KMS-11 (cell line): ENCODE measurements at regions not wholly inside any gene's neighbourhood (a gene's known extent, or its start where the extent isn't known, plus 50 kb on each side); places are given as distances from the start of the nearest gene placed in this dataset.

ENCODE experiments used
- H2AFZ ChIP-seq: fragments of 200-600 bp; sonication (generic); 2 replicates; pipeline ENCODE4 v1.6.1; 2016; ENCODE audit warnings: antibody characterized with exemption, mixed run types, low read depth
- H3K27ac ChIP-seq: fragments of 200-600 bp; sonication (generic); 2 replicates; pipeline ENCODE4 v1.6.1; 2016; ENCODE audit warnings: mild to moderate bottlenecking, mixed run types
- H3K27me3 ChIP-seq: fragments of 200-600 bp; sonication (generic); 2 replicates; pipeline ENCODE4 v1.6.1; 2017; ENCODE audit warnings: mild to moderate bottlenecking, low read depth, mixed run types, moderate library complexity; ENCODE audit not compliant: insufficient read depth
- H3K36me3 ChIP-seq: fragments of 200-600 bp; sonication (generic); 2 replicates; pipeline ENCODE4 v1.6.1; 2017; ENCODE audit warnings: mild to moderate bottlenecking, mixed run types; ENCODE audit not compliant: insufficient read depth
- H3K4me1 ChIP-seq: fragments of 200-600 bp; sonication (generic); 2 replicates; pipeline ENCODE4 v1.6.1; 2016; ENCODE audit warnings: mild to moderate bottlenecking, low read depth, mixed run types; ENCODE audit not compliant: poor library complexity, severe bottlenecking
- H3K4me2 ChIP-seq: fragments of 200-600 bp; sonication (generic); 2 replicates; pipeline ENCODE4 v1.7.0; 2016; ENCODE audit warnings: mild to moderate bottlenecking, mixed run types
- H3K4me3 ChIP-seq: fragments of 200-600 bp; sonication (generic); IDR thresholded peaks from 2 replicates; pipeline ENCODE4 v1.6.1; 2017; ENCODE audit warnings: low read depth, low read length, mixed read lengths; ENCODE audit not compliant: insufficient read depth
- H3K79me2 ChIP-seq: fragments of 200-600 bp; sonication (generic); 2 replicates; pipeline ENCODE4 v1.6.1; 2016; ENCODE audit warnings: low read depth, mixed run types; ENCODE audit not compliant: insufficient read depth
- H3K9ac ChIP-seq: fragments of 200-600 bp; sonication (generic); 2 replicates; pipeline ENCODE4 v1.6.1; 2016; ENCODE audit warnings: mild to moderate bottlenecking, mixed run types
- H4K20me1 ChIP-seq: fragments of 200-600 bp; sonication (generic); 2 replicates; pipeline ENCODE4 v1.6.1; 2016; ENCODE audit warnings: mild to moderate bottlenecking, mixed run types; ENCODE audit not compliant: insufficient read depth
- TF ChIP-seq, protein P1 (sequence below): fragments of 200-600 bp; sonication (generic); conservative IDR thresholded peaks from 2 replicates; pipeline ENCODE4 v1.6.1; 2017; ENCODE audit warnings: low read depth, mild to moderate bottlenecking, antibody characterized with exemption, low read length, moderate library complexity, mixed read lengths

DNA sequence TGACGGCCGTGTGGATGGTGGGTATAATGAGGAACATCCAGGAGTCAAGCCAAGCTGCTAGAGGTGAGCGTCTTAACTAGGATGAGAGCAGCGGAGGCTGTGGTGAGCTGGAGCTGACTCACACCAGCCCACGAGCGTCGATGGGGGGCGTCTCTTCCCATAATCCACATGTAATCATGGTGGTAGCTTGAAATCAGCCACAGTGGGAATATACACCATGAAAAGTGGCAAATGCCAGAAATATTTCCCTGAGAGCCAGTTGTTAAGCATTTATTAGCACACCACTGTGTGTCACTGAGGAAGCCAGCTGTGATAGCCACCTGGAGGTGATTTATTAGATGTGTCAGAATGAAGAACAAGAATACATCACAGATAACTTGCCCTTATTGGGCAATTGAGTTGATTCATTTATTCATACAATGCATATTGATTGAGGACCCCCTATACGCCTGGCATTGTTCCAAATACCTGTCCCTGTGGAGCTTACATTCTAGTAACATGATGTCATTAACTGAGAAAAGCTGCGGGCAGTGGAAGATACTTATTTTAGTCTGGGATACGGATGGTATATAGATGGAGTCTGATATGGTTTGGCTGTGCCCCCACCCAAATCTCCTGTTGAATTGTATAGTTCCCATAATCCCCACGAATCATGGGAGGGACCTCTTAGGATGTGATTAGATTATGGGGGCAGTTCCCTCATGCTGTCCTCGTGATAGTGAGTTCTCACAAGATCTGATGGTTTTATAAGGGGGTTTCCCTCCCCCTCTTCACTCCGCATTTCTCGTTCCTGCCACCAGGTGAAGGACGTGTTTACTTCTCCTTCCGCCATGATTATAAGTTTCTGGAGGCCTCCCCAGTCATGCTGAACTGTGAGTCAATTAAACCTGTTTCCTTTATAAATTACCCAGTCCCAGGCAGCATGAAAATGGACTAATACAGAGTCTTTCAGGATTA lies 473.4 kb downstream of the METTL15 start:
- H3K4me3 ChIP-seq = no peak overlapping the region
- TF ChIP-seq, protein P1, sequence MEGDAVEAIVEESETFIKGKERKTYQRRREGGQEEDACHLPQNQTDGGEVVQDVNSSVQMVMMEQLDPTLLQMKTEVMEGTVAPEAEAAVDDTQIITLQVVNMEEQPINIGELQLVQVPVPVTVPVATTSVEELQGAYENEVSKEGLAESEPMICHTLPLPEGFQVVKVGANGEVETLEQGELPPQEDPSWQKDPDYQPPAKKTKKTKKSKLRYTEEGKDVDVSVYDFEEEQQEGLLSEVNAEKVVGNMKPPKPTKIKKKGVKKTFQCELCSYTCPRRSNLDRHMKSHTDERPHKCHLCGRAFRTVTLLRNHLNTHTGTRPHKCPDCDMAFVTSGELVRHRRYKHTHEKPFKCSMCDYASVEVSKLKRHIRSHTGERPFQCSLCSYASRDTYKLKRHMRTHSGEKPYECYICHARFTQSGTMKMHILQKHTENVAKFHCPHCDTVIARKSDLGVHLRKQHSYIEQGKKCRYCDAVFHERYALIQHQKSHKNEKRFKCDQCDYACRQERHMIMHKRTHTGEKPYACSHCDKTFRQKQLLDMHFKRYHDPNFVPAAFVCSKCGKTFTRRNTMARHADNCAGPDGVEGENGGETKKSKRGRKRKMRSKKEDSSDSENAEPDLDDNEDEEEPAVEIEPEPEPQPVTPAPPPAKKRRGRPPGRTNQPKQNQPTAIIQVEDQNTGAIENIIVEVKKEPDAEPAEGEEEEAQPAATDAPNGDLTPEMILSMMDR = no peak
- no peaks in the 10 kb centered on the region for H3K4me1 ChIP-seq
- H3K9ac ChIP-seq = no peak overlapping the region
- H3K79me2 ChIP-seq = no peaks in the 10 kb centered on the region
- no peak overlapping the region for H3K27ac ChIP-seq
- H3K4me2 ChIP-seq = no peak overlapping the region
- no peaks in the 10 kb centered on the region for H3K36me3 ChIP-seq
- no peaks in the 10 kb centered on the region for H3K27me3 ChIP-seq
- H2AFZ ChIP-seq = no peak overlapping the region
- no peaks in the 10 kb centered on the region for H4K20me1 ChIP-seq

DNA sequence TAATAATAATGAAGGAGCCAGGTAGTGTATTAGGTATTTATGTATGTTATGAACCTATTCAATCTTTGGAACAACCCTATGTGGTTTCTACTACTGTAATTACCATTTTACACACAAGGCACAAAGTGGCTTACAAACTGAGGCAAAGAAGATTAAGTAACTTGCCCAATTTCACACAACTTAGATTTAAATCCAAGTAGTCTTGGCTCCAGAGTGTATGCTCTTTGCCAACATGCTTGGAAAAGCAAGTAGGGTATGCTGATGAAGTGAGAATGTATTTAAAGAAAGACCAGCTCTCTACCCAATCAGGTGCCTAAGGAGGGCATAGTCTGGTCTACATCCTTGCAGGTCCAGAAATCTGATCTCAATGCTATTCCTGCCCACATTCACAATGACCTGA lies 463.2 kb downstream of the METTL15 start:
- TF ChIP-seq, protein P1 = no peak
- Histone ChIP-seq H3K79me2 (no peaks in the 10 kb centered on the region), H3K36me3 (no peaks in the 10 kb centered on the region)

DNA sequence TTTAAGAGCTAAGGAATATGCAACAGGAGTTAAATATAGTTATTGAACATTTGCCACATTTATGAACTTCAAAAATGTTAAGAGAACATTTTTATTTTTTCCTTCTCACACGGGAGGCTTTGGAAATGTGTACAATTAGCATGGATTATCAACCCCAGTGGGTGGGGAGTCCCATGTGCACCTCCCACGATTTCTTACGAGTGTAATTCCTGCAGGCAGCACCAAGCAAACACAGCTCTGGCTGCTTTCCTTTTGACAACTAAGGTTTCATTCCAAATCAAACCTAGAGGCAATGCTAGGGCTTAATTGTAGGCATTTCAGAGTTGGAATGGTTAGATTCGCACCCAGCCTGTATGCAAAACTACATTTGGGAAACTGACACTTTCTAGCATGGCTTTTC lies 460.9 kb downstream of the METTL15 start:
- Histone ChIP-seq H3K27ac (no peak overlapping the region), H3K4me2 (no peak overlapping the region), H3K4me3 (no peak overlapping the region), H3K36me3 (no peaks in the 10 kb centered on the region), H2AFZ (no peak overlapping the region), H4K20me1 (no peaks in the 10 kb centered on the region), H3K9ac (no peak overlapping the region), H3K4me1 (no peaks in the 10 kb centered on the region), H3K27me3 (no peaks in the 10 kb centered on the region), H3K79me2 (no peaks in the 10 kb centered on the region)
- TF ChIP-seq, protein P1 = no peak

More for the DNA sequence above, 463.2 kb downstream of the METTL15 start:
- no peaks in the 10 kb centered on the region for H4K20me1 ChIP-seq
- H3K27ac ChIP-seq = no peak overlapping the region
- no peak overlapping the region for H2AFZ ChIP-seq
- H3K9ac ChIP-seq = no peak overlapping the region
- no peaks in the 10 kb centered on the region for H3K27me3 ChIP-seq
- no peak overlapping the region for H3K4me2 ChIP-seq
- H3K4me3 ChIP-seq = no peak overlapping the region
- H3K4me1 ChIP-seq = no peaks in the 10 kb centered on the region

DNA sequence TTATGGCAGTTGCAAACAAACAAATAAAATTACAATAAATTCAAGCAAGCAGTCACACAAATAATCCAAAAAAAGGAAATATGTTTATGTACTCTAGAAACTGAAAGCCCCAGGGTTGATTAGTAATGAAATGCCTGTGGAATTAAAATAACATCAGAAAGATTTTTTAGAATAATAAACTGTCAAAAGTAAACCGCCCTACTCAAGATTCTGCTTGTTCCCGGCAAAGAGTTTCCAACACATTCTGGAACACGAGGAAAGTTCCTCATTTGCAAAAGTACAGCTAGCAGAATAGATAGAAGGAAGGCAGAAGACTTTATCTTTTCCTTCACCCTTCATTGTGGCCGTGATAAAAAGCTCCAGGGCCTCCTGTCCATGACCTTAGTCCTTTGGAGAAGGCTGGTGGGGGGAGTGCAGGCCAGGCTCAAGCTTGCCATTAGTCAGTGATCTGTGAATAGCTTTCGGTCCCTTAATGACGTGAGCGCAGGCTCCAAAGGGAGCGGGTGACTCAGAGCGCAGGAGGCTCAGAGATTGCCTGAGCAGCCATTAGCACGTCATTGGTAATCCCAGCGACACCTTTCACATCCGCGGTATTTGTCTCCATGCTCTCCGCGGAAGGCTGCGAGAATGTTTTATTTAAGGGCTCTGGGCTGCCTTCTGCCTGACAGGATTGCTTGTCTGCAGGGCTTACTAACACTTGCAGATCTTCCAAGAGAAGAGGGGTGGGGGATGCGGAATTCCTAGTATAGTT lies 458.3 kb downstream of the METTL15 start:
- H3K79me2 ChIP-seq = no peaks in the 10 kb centered on the region
- H3K4me2 ChIP-seq = no peak overlapping the region
- no peaks in the 10 kb centered on the region for H3K4me1 ChIP-seq
- no peaks in the 10 kb centered on the region for H3K27me3 ChIP-seq
- TF ChIP-seq, protein P1 = no peak
- no peaks in the 10 kb centered on the region for H3K36me3 ChIP-seq
- no peak overlapping the region for H3K9ac ChIP-seq
- no peaks in the 10 kb centered on the region for H4K20me1 ChIP-seq
- H3K4me3 ChIP-seq = no peak overlapping the region
- no peak overlapping the region for H3K27ac ChIP-seq
- H2AFZ ChIP-seq = no peak overlapping the region
